T-helper 1 cell treated with Interleukin-12 subunit alpha and Interleukin-12 subunit beta and Interleukin-4 antibody, amounts not matched to agents 30 ng/mL and 1 ng/mL, for 36 hours (primary cell): ENCODE measurements at regions not wholly inside any gene's neighbourhood (a gene's known extent, or its start where the extent isn't known, plus 50 kb on each side); places are given as distances from the start of the nearest gene placed in this dataset.

ENCODE experiments used
- intact Hi-C: fragments of 100-400 bp; cut with micrococcal nuclease; formaldehyde crosslinking; loops from one replicate; pipeline ENCODE4 v1.15.1; 2024

- intact Hi-C loops, result no loop called here
Measured at GRCh38 chr18:78905334-78905733, 74.3 kb upstream of the SALL3 start.

DNA sequence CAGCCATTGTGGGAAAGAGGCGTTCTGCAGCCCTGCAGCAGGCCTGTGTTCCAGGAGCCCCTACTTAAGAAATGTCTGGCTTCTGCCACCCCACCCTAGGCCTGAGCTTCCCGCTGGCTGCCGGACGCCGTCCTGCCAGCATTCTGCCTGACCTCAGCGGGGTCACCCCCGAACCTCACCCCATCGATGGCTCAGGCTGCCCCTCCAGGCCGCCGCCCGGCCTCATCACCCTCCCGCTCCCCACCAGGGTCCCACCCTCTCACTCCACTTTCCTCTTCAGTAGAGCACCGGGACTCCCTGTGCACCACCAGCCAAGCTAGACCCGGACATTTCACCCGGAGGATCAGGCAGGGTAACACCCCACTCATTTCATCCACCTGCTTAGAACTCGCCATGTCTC lies 73.6 kb upstream of the SALL3 start:
- intact Hi-C loops, result no loop called here

DNA sequence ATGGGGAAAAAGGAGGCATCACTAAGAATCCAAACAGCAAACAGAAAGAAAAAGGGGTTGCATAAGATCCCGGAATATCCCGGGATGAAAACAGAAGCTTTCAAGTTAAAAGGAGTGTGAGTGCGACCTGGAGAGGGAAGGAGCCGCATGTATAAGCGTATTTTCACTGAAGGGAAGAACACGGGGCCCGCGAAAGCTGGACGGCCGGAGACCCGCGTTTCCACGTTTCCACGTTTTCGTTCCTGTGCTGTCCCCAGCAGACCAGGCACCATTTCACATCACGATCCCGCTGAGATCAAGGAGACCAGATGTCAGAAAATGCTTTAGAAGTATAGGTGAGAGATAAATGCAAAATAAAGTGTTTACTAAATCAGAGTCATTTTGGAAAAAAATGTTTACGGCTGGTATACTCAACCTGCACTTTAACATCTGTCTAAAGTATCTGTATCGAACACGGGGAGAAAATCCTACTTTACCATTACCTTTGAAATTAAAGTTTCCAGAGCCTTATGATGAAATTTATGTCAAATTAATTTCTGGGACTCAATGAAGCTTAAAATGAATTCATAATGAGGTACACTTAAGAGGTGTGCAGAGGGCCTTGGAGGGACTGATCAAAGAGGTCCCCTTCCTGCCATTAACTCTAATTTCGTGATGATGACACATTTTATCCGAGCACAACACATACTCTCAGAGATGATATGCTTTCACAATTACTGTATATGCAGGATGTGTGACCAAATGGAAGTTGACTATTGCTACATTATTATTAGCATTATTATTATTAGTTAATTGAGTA lies 71.0 kb upstream of the SALL3 start:
- intact Hi-C loops, result no loop called here

DNA sequence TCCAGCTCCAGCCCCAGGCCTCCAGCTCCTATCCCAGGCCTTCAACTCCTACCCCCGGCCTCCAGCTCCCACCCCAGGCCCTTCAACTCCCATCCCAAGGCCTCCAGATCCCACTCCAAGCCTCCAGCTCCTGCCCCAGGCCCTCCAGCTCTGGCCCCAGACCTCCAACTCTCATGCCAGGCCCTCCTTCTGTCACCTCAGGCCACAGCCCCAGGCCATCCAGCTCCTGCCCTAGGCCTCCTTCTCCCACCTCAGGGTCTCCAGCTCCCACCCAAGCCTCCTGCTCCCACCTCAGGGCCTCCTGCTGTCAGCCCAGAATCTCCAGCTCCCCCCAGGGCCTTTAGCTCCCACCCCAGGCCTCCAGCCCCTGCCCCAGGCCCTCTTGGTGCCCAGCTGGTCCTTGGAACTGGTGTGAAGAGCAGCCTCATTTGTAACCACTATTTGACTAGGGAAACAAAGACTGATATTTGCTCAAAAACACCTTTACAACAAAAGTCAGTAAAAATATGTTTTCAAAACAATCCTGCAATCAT lies 67.8 kb upstream of the SALL3 start:
- intact Hi-C loops, result no loop called here

DNA sequence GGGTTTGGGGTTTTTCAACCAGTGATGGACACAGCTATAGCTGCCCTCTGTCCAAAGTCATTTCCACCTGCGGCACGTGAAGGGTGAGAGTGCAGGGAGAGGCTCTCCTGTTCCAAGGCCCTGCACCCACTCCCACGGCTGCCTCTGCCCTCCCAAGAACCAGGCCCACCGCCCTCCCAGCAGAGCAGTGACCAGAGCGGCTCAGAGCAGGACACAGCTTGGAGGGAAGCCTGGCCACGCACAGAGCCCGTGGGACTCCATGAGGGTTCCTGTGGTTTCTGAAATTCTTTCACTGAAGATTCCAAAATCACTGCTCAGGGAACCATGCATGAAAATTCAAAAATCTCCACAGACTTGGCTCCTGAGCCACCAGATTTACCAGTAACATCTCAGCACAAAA lies 67.3 kb upstream of the SALL3 start:
- intact Hi-C loops, result no loop called here

DNA sequence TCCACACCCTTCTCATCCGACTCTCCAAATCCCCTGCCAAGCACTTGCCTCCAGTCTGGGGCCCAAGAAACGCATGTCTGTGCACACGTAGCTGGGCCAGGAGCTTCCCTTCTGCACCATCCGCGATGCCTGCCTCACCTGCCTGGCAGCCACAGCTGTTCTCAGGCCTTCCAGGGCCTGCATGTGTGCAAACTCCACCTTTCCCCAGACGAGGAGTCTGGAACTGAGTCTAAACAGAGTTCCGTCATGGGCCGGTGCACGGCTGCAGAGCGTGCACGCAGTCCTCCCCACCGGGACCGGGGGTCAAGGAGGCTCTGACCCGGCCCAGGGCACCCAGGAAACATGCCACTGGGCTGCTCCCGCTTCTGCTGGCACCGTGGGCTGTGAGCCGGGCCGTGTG lies 66.8 kb upstream of the SALL3 start:
- intact Hi-C loops, result no loop called here

DNA sequence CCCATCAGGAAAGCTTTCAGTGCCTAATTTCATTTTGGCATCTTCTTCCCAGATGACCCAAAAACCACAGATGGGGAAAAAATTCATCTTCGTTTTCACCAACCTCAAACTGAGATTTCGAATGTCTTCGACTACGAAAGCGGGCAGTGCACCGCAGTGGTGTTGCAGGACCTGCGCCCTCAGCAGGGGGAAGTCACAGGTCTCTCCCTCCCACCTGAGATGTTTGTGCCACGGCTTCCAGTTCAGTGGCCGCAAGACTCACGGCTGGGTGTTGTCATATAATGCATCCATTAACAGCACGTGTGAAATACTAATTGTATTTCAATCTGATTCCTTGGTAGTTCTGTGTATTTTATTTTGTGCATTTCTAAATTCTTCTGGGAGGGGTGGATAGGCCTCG lies 66.2 kb upstream of the SALL3 start:
- intact Hi-C loops, result no loop called here

DNA sequence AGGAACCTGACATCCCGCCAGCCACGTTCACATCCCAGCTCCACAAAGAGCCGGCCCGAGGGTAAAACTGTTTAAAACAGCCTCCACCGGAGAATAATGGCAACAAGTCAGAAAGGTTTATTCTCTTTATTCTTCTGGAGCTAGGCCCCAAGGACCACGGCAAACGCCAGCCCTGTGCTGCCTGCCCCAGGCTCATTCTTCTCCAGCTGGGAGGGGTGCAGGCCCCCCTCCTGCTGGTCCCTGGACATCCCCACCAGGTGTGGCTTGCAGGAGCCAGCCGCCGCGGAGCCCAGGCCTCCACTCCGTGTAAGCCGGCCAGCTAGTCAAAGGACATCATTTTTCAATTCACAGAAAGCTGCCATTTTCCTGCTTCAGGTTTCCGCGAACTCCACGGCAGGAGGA lies 65.8 kb upstream of the SALL3 start:
- intact Hi-C loops, result no loop called here

- intact Hi-C loops, result no loop called here
Measured at GRCh38 chr18:78914249-78914935, 65.2 kb upstream of the SALL3 start.

DNA sequence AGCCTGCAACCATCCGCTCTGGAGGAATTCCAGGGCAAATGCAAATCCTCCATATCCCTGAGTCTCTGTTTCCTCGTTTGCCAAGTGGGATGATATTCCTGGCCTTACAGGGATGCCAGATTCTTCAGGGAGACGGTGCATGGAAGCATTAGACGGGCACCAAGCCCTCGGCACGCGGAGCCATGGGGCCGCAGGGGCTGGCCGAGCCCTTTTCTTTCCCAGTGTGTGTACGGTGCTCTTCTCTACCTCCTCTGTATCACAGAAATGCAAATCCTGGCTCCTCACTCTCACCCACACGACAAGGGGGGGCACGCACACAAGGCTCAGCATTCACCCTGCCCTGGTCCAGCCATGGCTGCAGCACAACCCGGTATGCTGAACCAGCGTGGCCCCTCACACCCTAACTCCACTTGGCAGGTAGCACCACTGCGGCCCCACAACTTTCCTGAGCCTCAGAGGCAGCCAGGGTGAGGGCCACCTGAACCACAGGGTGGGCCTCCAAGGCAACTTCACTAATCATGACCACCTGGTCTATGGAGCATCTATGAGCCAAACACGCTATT lies 64.1 kb upstream of the SALL3 start:
- intact Hi-C loops, result no loop called here

DNA sequence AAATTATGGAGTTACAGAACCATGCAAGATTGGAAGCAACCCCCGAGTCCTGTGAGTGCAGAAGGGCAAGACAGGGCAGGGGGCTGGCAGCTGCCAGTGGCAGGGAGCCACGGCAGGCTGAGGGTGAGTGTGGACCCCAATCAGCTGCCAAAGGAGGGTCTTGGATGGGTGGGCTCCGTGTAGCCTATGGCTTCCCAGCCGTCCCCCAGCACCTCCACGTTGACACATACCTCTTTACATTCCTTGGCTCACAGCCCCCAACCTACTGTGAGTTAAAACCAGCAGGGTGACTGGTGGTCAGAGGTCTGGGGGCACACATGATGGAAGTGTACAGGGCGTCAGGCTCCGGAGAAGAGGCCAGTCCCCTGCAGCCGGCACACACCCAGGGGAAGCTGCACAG lies 60.9 kb upstream of the SALL3 start:
- intact Hi-C loops, result no loop called here

DNA sequence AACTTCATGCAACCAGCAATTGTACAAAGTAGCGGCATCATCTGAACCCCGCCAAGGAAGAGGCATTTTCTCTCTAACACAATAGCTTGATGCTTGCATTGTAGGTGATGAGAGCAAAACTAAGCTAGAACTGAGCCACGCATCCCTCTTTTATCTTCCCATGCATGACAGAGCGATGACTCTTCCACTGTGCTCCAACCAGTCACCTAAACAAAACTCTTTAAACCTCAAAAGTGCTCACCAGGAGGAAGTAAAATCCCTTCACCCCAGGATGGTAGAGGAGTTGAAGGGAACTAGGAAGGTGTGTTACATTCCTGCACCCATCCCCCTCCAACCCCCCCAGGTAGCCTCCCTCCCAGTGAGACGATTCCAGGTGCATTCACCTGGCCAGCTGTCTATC lies 59.7 kb upstream of the SALL3 start:
- intact Hi-C loops, result no loop called here

GRCh38 chr18:78920456-78921138 lies 59.0 kb upstream of the SALL3 start:
- intact Hi-C loops, result no loop called here

GRCh38 chr18:78922856-78923255 lies 56.8 kb upstream of the SALL3 start:
- intact Hi-C loops, result no loop called here

GRCh38 chr18:78924301-78924700 lies 55.3 kb upstream of the SALL3 start:
- intact Hi-C loops, result no loop called here

- intact Hi-C loops, result no loop called here
Measured at GRCh38 chr18:78924786-78925540, 54.7 kb upstream of the SALL3 start.

GRCh38 chr18:78925557-78926242 lies 53.9 kb upstream of the SALL3 start:
- intact Hi-C loops, result no loop called here

DNA sequence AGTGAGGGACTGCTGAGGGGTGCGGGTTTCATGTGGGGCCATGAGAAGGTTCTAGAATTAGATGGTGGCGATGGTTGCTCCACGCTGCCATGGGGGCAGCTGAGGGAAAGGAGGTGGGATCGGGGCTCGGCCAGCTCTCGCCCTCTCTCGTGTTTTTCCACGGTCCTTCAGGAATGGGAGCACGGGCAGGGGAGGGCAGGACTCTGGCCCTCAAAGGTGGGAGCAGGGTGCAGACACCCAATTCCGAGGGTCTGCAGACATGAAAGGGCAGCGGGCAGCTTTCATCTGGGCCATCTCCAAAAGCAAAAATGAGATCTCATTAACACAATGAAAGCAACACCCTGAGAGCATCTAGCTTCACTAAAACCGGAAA lies 53.4 kb upstream of the SALL3 start:
- intact Hi-C loops, result no loop called here

DNA sequence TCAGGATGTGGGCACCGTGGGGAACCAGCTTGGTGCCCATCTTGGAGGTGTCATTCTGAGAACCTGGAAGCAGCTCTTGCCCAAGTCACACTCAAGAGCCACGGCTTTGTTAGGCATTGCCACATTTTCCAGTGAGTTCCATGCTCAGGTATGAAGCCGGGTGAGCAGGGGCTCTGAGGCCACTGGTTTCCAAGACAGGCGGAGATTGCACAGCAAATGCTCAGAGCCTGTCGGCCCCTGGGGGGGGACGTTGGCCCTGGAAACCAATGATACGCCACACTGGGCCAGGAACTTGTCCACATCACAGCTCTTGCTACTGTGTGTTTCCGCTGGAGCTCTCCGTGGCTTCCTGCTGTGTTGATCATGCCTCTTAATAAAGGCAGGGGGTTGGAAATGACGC lies 52.5 kb upstream of the SALL3 start:
- intact Hi-C loops, result no loop called here

GRCh38 chr18:78927616-78928015 lies 52.0 kb upstream of the SALL3 start:
- intact Hi-C loops, result no loop called here

DNA sequence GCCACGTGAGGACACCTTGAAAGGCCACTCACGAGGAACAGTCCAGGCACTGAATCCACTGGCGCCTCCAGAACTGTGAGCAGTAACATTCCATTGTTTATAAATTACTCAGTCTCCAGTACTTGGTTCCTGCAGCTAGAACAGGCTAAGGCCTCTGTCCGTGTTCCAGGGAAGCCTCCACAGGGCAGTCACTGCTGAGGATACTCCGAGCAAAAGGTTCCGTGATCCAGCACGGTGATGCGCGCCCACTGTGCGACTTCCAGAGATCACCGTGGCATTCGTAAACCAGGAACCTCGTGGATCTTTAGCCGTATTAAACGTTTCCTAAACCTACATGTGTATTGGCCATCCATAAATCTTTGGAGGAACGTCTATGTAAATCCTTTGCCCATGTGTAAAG lies 51.5 kb upstream of the SALL3 start:
- intact Hi-C loops, result no loop called here
